Keratinocyte (primary cell): ENCODE measurements at regions not wholly inside any gene's neighbourhood (a gene's known extent, or its start where the extent isn't known, plus 50 kb on each side); places are given as distances from the start of the nearest gene placed in this dataset.

Source experiments
- DNase-seq: peaks from one replicate; pipeline ENCODE4 v3.0.0-alpha.2; 2011; ENCODE audit warnings: low read depth, missing footprints, low spot score
- FAIRE-seq: peaks from 2 replicates; lab custom pipeline; 2011; peaks lifted over from hg19 to GRCh38; lab: Jason Lieb, UNC
- H2AFZ ChIP-seq: 2 replicates; pipeline ENCODE4 v1.6.0; 2012; ENCODE audit warnings: low read length, control low read depth, inconsistent platforms; ENCODE audit not compliant: control insufficient read depth
- H3K27ac ChIP-seq: 2 replicates; pipeline ENCODE4 v1.5.1; 2011; ENCODE audit warnings: low read length; ENCODE audit not compliant: control insufficient read depth, insufficient read depth
- H3K27me3 ChIP-seq: 3 replicates; pipeline ENCODE4 v1.6.0; 2011; ENCODE audit warnings: low read length; ENCODE audit not compliant: control insufficient read depth, insufficient read depth; ENCODE audit errors: extremely low read depth
- H3K36me3 ChIP-seq, 2 experiments: 2 replicates in 1 of 2; 3 replicates in 1 of 2; pipeline ENCODE4 v1.5.1; 2011; ENCODE audit warnings: low read length in 2 of 2, mild to moderate bottlenecking in 1 of 2; ENCODE audit not compliant: control insufficient read depth in 2 of 2, insufficient read depth in 2 of 2; ENCODE audit errors: extremely low read depth in 1 of 2
- H3K4me1 ChIP-seq: 3 replicates; pipeline ENCODE4 v1.5.1; 2011; ENCODE audit warnings: low read length; ENCODE audit not compliant: control insufficient read depth, insufficient read depth; ENCODE audit errors: extremely low read depth
- H3K4me2 ChIP-seq: 3 replicates; pipeline ENCODE4 v1.6.0; 2011; ENCODE audit warnings: low read depth, low read length; ENCODE audit not compliant: control insufficient read depth, insufficient read depth; ENCODE audit errors: extremely low read depth
- H3K4me3 ChIP-seq, 3 experiments: fragments of 200-600 bp in 1 of 3; sonication (generic) in 1 of 3; 2 replicates in 2 of 3; 3 replicates in 1 of 3; pipeline ENCODE4 v1.5.1; 2011 to 2016; ENCODE audit warnings: low read length in 3 of 3, mild to moderate bottlenecking in 3 of 3, control low read depth in 2 of 3, inconsistent platforms in 1 of 3, low read depth in 1 of 3, mixed read lengths in 1 of 3, mixed run types in 1 of 3, moderate library complexity in 1 of 3; ENCODE audit not compliant: control insufficient read depth in 2 of 3, insufficient read depth in 2 of 3; ENCODE audit errors: extremely low read depth in 1 of 3
- H3K79me2 ChIP-seq: 2 replicates; pipeline ENCODE4 v1.6.0; 2012; ENCODE audit warnings: low read length; ENCODE audit not compliant: control insufficient read depth, insufficient read depth
- H3K9ac ChIP-seq: 3 replicates; pipeline ENCODE4 v1.6.0; 2011; ENCODE audit warnings: low read length; ENCODE audit not compliant: control insufficient read depth, insufficient read depth; ENCODE audit errors: extremely low read depth
- H3K9me1 ChIP-seq: 3 replicates; pipeline ENCODE4 v1.6.0; 2011; ENCODE audit warnings: low read length; ENCODE audit not compliant: control insufficient read depth, insufficient read depth; ENCODE audit errors: extremely low read depth
- H3K9me3 ChIP-seq: 2 replicates; pipeline ENCODE4 v1.5.1; 2012; ENCODE audit warnings: low read depth, low read length; ENCODE audit not compliant: control insufficient read depth
- H4K20me1 ChIP-seq: 3 replicates; pipeline ENCODE4 v1.6.0; 2011; ENCODE audit warnings: low read length; ENCODE audit not compliant: control insufficient read depth, insufficient read depth; ENCODE audit errors: extremely low read depth
- EZH2 ChIP-seq: IDR thresholded peaks from one replicate; pipeline ENCODE4 v1.6.1; 2012; ENCODE audit warnings: inconsistent platforms, mild to moderate bottlenecking, low read length, moderate library complexity
- dilution Hi-C: fragments of 300-500 bp; cut with MboI; formaldehyde crosslinking; loops from one replicate; pipeline ENCODE4 v1.7.0; 2020; ENCODE audit warnings: low sequenced_read_pairs; ENCODE audit not compliant: extremely low pct_ligation_motif_present
- TF ChIP-seq, protein P1 (sequence below), 3 experiments: IDR thresholded peaks in 1 of 3; conservative IDR thresholded peaks in 1 of 3; optimal IDR thresholded peaks in 1 of 3; 2 replicates in 2 of 3; 3 replicates in 1 of 3; pipeline versions ENCODE3 to v1.5.1; 2011; ENCODE audit warnings: low read length in 3 of 3, mild to moderate bottlenecking in 3 of 3, moderate library complexity in 2 of 3, control low read depth in 1 of 3, inconsistent platforms in 1 of 3; ENCODE audit not compliant: insufficient read depth in 2 of 3; ENCODE audit errors: extremely low read depth in 1 of 3

DNA sequence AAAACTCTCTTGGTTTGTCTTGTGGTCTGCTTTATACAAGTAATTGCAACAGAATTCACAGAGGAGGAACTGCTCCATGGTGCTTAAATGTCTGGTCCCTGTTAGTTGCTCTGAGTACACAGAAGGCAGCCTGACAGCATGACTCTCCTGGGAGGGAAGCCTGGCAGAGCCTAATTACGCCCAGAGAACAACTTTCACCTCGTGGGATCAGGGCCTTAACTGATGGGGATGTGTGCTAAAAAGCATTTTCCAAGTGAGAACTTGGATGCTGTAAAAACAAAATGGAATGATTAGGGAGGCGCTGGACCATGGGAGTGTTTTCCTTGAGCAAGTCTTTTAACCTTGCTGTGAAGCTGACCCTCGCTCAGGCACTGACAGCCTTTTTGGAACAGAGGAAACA lies 154.0 kb upstream of the TENM4 start:
- Histone ChIP-seq H3K27ac (no peak overlapping the region), H3K4me1 (no peaks in the 10 kb centered on the region), H3K9ac (no peak overlapping the region), H3K9me1 (no peaks in the 10 kb centered on the region), H3K4me3 (no peak overlapping the region), H3K27me3 (peaks cover 2% of the 10 kb centered on the region), H2AFZ (no peak overlapping the region), H3K36me3 (no peaks in the 10 kb centered on the region), H3K4me2 (no peak overlapping the region), H3K9me3 (no peaks in the 10 kb centered on the region), H4K20me1 (no peaks in the 10 kb centered on the region), H3K79me2 (no peaks in the 10 kb centered on the region)
- dilution Hi-C loops: no loop called here
- FAIRE-seq (no peak), DNase-seq (no peak)
- TF ChIP-seq, protein P1, sequence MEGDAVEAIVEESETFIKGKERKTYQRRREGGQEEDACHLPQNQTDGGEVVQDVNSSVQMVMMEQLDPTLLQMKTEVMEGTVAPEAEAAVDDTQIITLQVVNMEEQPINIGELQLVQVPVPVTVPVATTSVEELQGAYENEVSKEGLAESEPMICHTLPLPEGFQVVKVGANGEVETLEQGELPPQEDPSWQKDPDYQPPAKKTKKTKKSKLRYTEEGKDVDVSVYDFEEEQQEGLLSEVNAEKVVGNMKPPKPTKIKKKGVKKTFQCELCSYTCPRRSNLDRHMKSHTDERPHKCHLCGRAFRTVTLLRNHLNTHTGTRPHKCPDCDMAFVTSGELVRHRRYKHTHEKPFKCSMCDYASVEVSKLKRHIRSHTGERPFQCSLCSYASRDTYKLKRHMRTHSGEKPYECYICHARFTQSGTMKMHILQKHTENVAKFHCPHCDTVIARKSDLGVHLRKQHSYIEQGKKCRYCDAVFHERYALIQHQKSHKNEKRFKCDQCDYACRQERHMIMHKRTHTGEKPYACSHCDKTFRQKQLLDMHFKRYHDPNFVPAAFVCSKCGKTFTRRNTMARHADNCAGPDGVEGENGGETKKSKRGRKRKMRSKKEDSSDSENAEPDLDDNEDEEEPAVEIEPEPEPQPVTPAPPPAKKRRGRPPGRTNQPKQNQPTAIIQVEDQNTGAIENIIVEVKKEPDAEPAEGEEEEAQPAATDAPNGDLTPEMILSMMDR (optimal IDR thresholded peaks at IDR 0.05 in 1 of 3, IDR thresholded peaks at IDR 0.05 in 1 of 3, conservative IDR thresholded peaks at IDR 0.05 in 1 of 3; ENCODE audit: extremely low read depth in 1 of 3, insufficient read depth in 2 of 3, low read length in 3 of 3): no peak
- TF ChIP-seq EZH2: no peak

DNA sequence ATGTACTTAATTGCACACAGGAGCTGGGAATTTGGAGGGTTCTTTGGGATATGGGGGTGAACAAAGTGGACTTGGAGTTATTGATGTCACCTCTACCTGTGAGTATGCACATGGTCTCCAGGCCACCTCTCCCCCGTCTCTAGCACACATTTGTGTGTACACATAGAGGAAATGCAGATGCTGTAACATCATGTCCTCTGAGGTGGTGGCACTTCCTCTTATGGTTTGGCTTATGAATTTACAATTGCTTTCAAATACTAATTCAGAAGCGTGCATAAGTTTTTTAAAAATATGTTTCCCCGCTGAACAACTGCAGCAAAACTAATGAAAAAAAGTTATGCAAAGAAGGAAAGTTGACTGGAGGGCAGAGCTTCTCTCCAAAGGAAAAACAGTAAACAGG lies 152.0 kb upstream of the TENM4 start:
- Histone ChIP-seq H2AFZ (no peak overlapping the region), H3K36me3 (no peaks in the 10 kb centered on the region), H3K9me3 (no peaks in the 10 kb centered on the region), H3K27ac (no peak overlapping the region), H3K27me3 (no peaks in the 10 kb centered on the region), H3K4me2 (no peak overlapping the region), H3K79me2 (no peaks in the 10 kb centered on the region), H3K4me3 (no peak overlapping the region), H3K4me1 (no peaks in the 10 kb centered on the region), H4K20me1 (no peaks in the 10 kb centered on the region), H3K9me1 (no peaks in the 10 kb centered on the region), H3K9ac (no peak overlapping the region)
- TF ChIP-seq EZH2: no peak
- TF ChIP-seq, protein P1 (optimal IDR thresholded peaks at IDR 0.05 in 1 of 3, IDR thresholded peaks at IDR 0.05 in 1 of 3, conservative IDR thresholded peaks at IDR 0.05 in 1 of 3; ENCODE audit: extremely low read depth in 1 of 3, insufficient read depth in 2 of 3, low read length in 3 of 3): no peak
- DNase-seq (no peak), FAIRE-seq (no peak)
- dilution Hi-C loops: no loop called here
